GM12873 (cell line): ENCODE measurements at regions not wholly inside any gene's neighbourhood (a gene's known extent, or its start where the extent isn't known, plus 50 kb on each side); places are given as distances from the start of the nearest gene placed in this dataset.

ENCODE experiments used
- TF ChIP-seq, protein P1 (sequence below): IDR thresholded peaks from 2 replicates; pipeline ENCODE4 v1.5.1; 2012; ENCODE audit warnings: low read depth, mild to moderate bottlenecking, moderate library complexity, low read length, control low read depth; ENCODE audit not compliant: insufficient read depth; ENCODE audit errors: missing control alignments

DNA sequence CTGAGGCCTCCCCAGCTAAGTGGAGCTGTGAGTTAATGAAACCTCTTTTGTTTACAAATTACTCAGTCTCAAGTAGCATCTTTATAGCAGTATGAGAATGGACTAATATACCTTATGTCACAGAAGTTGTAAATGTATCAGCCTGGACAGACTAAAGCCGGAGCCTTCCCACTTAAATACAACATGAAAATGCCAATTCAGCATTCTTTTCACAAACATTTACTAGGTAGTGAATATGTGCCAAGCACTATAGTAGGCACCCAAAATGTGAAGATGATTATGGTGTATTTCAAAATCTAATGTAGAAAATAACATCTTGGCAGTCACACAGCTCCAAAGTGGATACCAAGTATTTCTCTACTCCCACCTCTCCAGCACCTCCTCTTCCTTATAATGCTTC is 693.0 kb downstream of the KCNJ2 start:
- TF ChIP-seq, protein P1, sequence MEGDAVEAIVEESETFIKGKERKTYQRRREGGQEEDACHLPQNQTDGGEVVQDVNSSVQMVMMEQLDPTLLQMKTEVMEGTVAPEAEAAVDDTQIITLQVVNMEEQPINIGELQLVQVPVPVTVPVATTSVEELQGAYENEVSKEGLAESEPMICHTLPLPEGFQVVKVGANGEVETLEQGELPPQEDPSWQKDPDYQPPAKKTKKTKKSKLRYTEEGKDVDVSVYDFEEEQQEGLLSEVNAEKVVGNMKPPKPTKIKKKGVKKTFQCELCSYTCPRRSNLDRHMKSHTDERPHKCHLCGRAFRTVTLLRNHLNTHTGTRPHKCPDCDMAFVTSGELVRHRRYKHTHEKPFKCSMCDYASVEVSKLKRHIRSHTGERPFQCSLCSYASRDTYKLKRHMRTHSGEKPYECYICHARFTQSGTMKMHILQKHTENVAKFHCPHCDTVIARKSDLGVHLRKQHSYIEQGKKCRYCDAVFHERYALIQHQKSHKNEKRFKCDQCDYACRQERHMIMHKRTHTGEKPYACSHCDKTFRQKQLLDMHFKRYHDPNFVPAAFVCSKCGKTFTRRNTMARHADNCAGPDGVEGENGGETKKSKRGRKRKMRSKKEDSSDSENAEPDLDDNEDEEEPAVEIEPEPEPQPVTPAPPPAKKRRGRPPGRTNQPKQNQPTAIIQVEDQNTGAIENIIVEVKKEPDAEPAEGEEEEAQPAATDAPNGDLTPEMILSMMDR, result no peak

DNA sequence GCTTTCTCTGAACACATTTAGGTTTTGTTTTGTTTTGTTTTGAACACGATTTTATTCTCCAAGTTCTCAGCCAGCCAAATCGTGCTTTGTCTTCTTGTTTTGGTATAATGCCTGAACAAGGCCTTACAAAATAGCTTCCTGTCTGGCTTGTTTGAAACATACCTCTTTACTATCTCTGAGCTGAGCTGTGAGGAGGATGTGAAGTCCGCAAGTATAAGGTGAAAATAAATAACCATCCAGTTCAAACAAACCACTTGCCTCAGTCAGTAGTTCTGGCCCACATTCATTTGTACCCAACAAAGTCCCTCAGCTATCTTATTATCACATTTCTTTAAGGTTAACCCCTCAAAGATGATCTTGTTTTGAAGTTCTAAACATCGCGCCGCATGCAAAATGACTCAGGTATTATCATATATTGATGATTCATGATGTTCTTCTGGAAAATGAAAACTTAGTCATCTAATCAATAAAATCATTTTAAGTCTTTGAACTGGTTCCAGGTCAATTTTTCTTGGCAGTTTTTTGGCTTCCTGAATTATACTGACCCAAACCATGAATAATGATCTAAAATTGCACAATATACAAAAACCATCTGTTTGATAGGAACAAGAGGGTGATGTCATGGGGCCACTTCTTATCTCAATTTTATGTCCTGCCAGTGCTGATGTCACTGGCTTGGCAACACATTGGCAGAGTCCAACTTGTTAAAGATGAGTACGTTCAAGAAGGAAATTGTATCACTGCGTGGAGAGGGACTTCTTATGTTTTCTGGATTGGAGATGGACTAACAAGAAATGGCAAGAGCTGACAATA is 694.3 kb downstream of the KCNJ2 start:
- TF ChIP-seq, protein P1, result no peak

- TF ChIP-seq, protein P1, result no peak
Measured at GRCh38 chr17:70865993-70866804, 696.9 kb downstream of the KCNJ2 start.

DNA sequence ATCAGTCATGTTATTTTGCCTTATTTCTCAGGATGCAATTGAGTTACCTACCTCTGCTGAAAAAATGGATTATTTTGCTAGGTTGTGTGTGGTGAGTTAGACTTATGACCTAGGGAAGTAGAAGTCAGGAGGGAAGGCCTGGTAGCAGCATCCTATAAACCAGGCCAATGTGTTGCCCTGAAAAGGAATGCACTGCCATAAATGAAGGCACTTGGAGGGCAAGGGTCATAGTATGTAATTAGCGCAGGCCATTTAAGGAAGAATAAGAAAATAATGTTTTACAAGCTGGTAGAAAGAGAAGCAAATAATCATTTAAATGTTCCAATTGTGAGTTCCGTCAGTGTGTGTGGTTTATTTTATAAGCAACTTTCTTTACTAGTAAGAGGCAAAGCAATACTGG is 698.8 kb downstream of the KCNJ2 start:
- TF ChIP-seq, protein P1, result no peak

GRCh38 chr17:70869402-70870085 is 700.2 kb downstream of the KCNJ2 start:
- TF ChIP-seq, protein P1, result no peak

- TF ChIP-seq, protein P1, result no peak
Measured at GRCh38 chr17:70871180-70871818, 702.0 kb downstream of the KCNJ2 start.

DNA sequence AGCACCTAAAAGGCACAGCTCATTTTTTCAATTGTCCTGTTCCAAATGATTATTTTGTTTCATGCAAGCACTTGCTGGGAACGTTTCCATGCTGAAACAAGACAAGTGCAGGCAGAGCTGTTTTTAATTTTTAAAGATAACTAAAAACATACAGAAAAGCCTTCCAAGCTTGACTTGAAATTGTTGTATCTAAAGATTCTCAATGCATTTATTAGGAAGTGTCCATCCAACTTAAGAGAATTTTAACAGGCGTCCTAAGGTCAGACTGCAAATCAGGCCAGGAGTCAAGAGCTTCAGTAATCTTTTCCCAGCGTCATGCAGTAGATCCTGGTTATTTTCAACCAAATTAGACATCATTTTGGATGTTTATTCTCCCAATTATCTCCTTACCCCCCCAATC is 702.8 kb downstream of the KCNJ2 start:
- TF ChIP-seq, protein P1, result no peak
